HEK293 (cell line): ENCODE measurements at regions not wholly inside any gene's neighbourhood (a gene's known extent, or its start where the extent isn't known, plus 50 kb on each side); places are given as distances from the start of the nearest gene placed in this dataset.

Experiments used
- CTCF ChIA-PET: fragments of 350-600 bp; formaldehyde crosslinking; extraction: SDS; loops from one replicate; lab custom pipeline; 2021; ENCODE audit warnings: antibody characterized with exemption; lab: Yijun Ruan, JAX
- POLR2A ChIA-PET: fragments of 300-600 bp; formaldehyde crosslinking; extraction: SDS; loops from one replicate; lab custom pipeline; 2020; ENCODE audit warnings: antibody characterized with exemption, inconsistent platforms; lab: Yijun Ruan, JAX
- H3K27ac ChIP-seq: fragments of 200-500 bp; sonication (Bioruptor generic); 2 replicates; pipeline ENCODE4 v1.5.1; 2014; ENCODE audit warnings: low read depth, low read length, control low read depth, inconsistent platforms; ENCODE audit errors: extremely low read depth
- H3K36me3 ChIP-seq, 2 experiments: fragments of 200-500 bp in 1 of 2; sonication (Bioruptor generic) in 1 of 2; 1 replicate in 1 of 2; 2 replicates in 1 of 2; pipeline ENCODE4 v1.5.1; 2014 to 2017; ENCODE audit warnings: inconsistent platforms in 2 of 2, low read length in 2 of 2; ENCODE audit not compliant: control insufficient read depth in 2 of 2, insufficient read depth in 1 of 2
- H3K4me1 ChIP-seq: fragments of 200-500 bp; sonication (Bioruptor generic); 2 replicates; pipeline ENCODE4 v1.5.1; 2014; ENCODE audit warnings: mild to moderate bottlenecking, low read length, inconsistent platforms; ENCODE audit not compliant: control insufficient read depth, insufficient read depth
- H3K4me3 ChIP-seq: 2 replicates; pipeline ENCODE4 v1.5.1; 2011; ENCODE audit warnings: low read depth, mild to moderate bottlenecking, control low read depth, low read length, moderate library complexity
- H3K9me3 ChIP-seq: fragments of 200-500 bp; sonication (Bioruptor generic); 2 replicates; pipeline ENCODE4 v1.5.1; 2014; ENCODE audit warnings: low read depth, low read length, inconsistent platforms; ENCODE audit not compliant: control insufficient read depth, insufficient read depth
- FEZF1 ChIP-seq: fragments of 450-650 bp; formaldehyde crosslinking; IDR thresholded peaks from 2 replicates; pipeline ENCODE4 v1.5.1; 2016; ENCODE audit warnings: missing biosample characterization, missing genetic modification characterization
- HOXC10 ChIP-seq: sonication (generic); formaldehyde crosslinking; IDR thresholded peaks from 2 replicates; pipeline ENCODE4 v1.8.1; 2023; ENCODE audit warnings: mild to moderate bottlenecking, missing genetic modification reagents
- KLF1 ChIP-seq: fragments of 450-650 bp; formaldehyde crosslinking; IDR thresholded peaks from 2 replicates; pipeline ENCODE4 v1.5.1; 2016; ENCODE audit warnings: missing biosample characterization, missing genetic modification characterization
- KLF16 ChIP-seq: fragments of 450-650 bp; formaldehyde crosslinking; IDR thresholded peaks from 2 replicates; pipeline ENCODE4 v1.5.1; 2017; ENCODE audit warnings: missing biosample characterization, missing genetic modification characterization
- ZBTB11 ChIP-seq: fragments of 450-650 bp; formaldehyde crosslinking; conservative IDR thresholded peaks from 2 replicates; pipeline ENCODE4 v1.5.1; 2016; ENCODE audit warnings: low read depth, missing biosample characterization, missing genetic modification characterization
- ZBTB7A ChIP-seq: fragments of 450-650 bp; formaldehyde crosslinking; IDR thresholded peaks from 2 replicates; pipeline ENCODE4 v1.5.1; 2016; ENCODE audit warnings: low read depth, missing biosample characterization, missing genetic modification characterization
- ZNF133 ChIP-seq: fragments of 450-650 bp; formaldehyde crosslinking; IDR thresholded peaks from 2 replicates; pipeline ENCODE4 v1.5.1; 2016; ENCODE audit warnings: missing biosample characterization, missing genetic modification characterization
- ZNF146 ChIP-seq: fragments of 450-650 bp; formaldehyde crosslinking; IDR thresholded peaks from 2 replicates; pipeline ENCODE4 v1.5.1; 2016; ENCODE audit warnings: missing biosample characterization, missing genetic modification characterization
- ZNF202 ChIP-seq: fragments of 450-650 bp; formaldehyde crosslinking; IDR thresholded peaks from 2 replicates; pipeline ENCODE4 v1.5.1; 2016; ENCODE audit warnings: missing biosample characterization, missing genetic modification characterization, borderline replicate concordance
- ZNF211 ChIP-seq: fragments of 450-650 bp; formaldehyde crosslinking; IDR thresholded peaks from 2 replicates; pipeline ENCODE4 v1.5.1; 2016; ENCODE audit warnings: low read depth, missing biosample characterization, missing genetic modification characterization
- ZNF24 ChIP-seq: fragments of 450-650 bp; formaldehyde crosslinking; IDR thresholded peaks from 2 replicates; pipeline ENCODE4 v1.5.1; 2016; ENCODE audit warnings: missing biosample characterization, missing genetic modification characterization
- ZNF274 ChIP-seq, 2 experiments: fragments of 200-500 bp in 1 of 2; fragments of 450-650 bp in 1 of 2; sonication (Bioruptor generic) in 1 of 2; formaldehyde crosslinking in 1 of 2; IDR thresholded peaks; 2 replicates each; pipeline versions ENCODE4 v1.5.1 to v1.6.1; 2014 to 2016; ENCODE audit warnings: borderline replicate concordance in 1 of 2, inconsistent platforms in 1 of 2, low read length in 1 of 2, missing biosample characterization in 1 of 2, missing genetic modification characterization in 1 of 2
- ZNF366 ChIP-seq: fragments of 450-650 bp; formaldehyde crosslinking; conservative IDR thresholded peaks from 2 replicates; pipeline ENCODE4 v1.5.1; 2016; ENCODE audit warnings: missing biosample characterization, missing genetic modification characterization
- ZNF37A ChIP-seq: fragments of 450-650 bp; IDR thresholded peaks from 2 replicates; pipeline ENCODE4 v1.5.1; 2018; ENCODE audit warnings: missing biosample characterization, missing genetic modification characterization
- ZNF416 ChIP-seq: fragments of 450-650 bp; formaldehyde crosslinking; IDR thresholded peaks from 2 replicates; pipeline ENCODE4 v1.5.1; 2016; ENCODE audit warnings: missing biosample characterization, missing genetic modification characterization
- ZNF514 ChIP-seq: fragments of 450-650 bp; formaldehyde crosslinking; IDR thresholded peaks from 2 replicates; pipeline ENCODE4 v1.5.1; 2016; ENCODE audit warnings: missing biosample characterization, missing genetic modification characterization
- ZNF549 ChIP-seq: fragments of 450-650 bp; IDR thresholded peaks from 2 replicates; pipeline ENCODE4 v1.5.1; 2018; ENCODE audit warnings: missing biosample characterization, missing genetic modification characterization, mild to moderate bottlenecking, inconsistent platforms, moderate library complexity
- ZNF670 ChIP-seq: fragments of 450-650 bp; formaldehyde crosslinking; IDR thresholded peaks from 2 replicates; pipeline ENCODE4 v1.5.1; 2016; ENCODE audit warnings: missing biosample characterization, missing genetic modification characterization, low read depth
- ZNF792 ChIP-seq: fragments of 450-650 bp; formaldehyde crosslinking; IDR thresholded peaks from 2 replicates; pipeline ENCODE4 v1.5.1; 2016; ENCODE audit warnings: missing biosample characterization, missing genetic modification characterization
- ZSCAN18 ChIP-seq: fragments of 450-650 bp; formaldehyde crosslinking; IDR thresholded peaks from 2 replicates; pipeline ENCODE4 v1.5.1; 2016; ENCODE audit warnings: missing biosample characterization, missing genetic modification characterization
- ZSCAN30 ChIP-seq: fragments of 450-650 bp; IDR thresholded peaks from 2 replicates; pipeline ENCODE4 v1.5.1; 2018; ENCODE audit warnings: missing biosample characterization, mild to moderate bottlenecking, missing genetic modification characterization, moderate library complexity
- TF ChIP-seq, protein P1 (sequence below): fragments of 450-650 bp; formaldehyde crosslinking; IDR thresholded peaks from 2 replicates; pipeline ENCODE4 v1.5.1; 2016; ENCODE audit warnings: missing biosample characterization, missing genetic modification characterization

GRCh38 chr14:106500571-106500970, 974.2 kb downstream of the TMEM121 start:
- no peak overlapping the region for H3K4me3 ChIP-seq
- no peaks in the 10 kb centered on the region for H3K4me1 ChIP-seq
- H3K36me3 ChIP-seq: no peaks in the 10 kb centered on the region
- TF ChIP-seq ZNF211 (tag by site-specific recombination) (no peak), ZNF366 (tag by site-specific recombination) (peak; percentile 57)
- TF ChIP-seq, all 188 proteins: peak for 1
- ChIA-PET POLR2A (no interaction called here), CTCF (no interaction called here)
- Histone ChIP-seq H3K9me3 (no peaks in the 10 kb centered on the region; the same call in none of the 2 replicates), H3K27ac (no peak overlapping the region)

- H3K27ac ChIP-seq: no peak overlapping the region
- no peak overlapping the region for H3K4me3 ChIP-seq
- ChIA-PET POLR2A (no interaction called here), CTCF (interaction anchor here (0.7 to 1.6 kb wide), 4 partner anchors 10 to 92 kb away, joined by 3 to 5 read pairs (median 3); no protein-coding TSS in a partner anchor)
- H3K9me3 ChIP-seq: no peaks in the 10 kb centered on the region; the same call in none of the 2 replicates
- no peaks in the 10 kb centered on the region for H3K4me1 ChIP-seq
- H3K36me3 ChIP-seq: no peaks in the 10 kb centered on the region
- no peak for TF ChIP-seq ZNF792 (tag by site-specific recombination)
- TF ChIP-seq ZNF37A (tag by site-specific recombination): no peak
- no peak for TF ChIP-seq FEZF1 (tag by site-specific recombination)
- TF ChIP-seq, protein P1, sequence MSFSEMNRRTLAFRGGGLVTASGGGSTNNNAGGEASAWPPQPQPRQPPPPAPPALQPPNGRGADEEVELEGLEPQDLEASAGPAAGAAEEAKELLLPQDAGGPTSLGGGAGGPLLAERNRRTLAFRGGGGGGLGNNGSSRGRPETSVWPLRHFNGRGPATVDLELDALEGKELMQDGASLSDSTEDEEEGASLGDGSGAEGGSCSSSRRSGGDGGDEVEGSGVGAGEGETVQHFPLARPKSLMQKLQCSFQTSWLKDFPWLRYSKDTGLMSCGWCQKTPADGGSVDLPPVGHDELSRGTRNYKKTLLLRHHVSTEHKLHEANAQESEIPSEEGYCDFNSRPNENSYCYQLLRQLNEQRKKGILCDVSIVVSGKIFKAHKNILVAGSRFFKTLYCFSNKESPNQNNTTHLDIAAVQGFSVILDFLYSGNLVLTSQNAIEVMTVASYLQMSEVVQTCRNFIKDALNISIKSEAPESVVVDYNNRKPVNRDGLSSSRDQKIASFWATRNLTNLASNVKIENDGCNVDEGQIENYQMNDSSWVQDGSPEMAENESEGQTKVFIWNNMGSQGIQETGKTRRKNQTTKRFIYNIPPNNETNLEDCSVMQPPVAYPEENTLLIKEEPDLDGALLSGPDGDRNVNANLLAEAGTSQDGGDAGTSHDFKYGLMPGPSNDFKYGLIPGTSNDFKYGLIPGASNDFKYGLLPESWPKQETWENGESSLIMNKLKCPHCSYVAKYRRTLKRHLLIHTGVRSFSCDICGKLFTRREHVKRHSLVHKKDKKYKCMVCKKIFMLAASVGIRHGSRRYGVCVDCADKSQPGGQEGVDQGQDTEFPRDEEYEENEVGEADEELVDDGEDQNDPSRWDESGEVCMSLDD (tag by site-specific recombination): no peak
- no peak for TF ChIP-seq ZNF146 (tag by site-specific recombination)
- no peak for TF ChIP-seq ZSCAN30 (tag by site-specific recombination)
- no peak for TF ChIP-seq ZNF514 (tag by site-specific recombination)
- no peak for TF ChIP-seq ZNF416 (tag by site-specific recombination)
- no peak for TF ChIP-seq KLF1 (tag by site-specific recombination)
- no peak for TF ChIP-seq ZBTB11 (tag by site-specific recombination)
- TF ChIP-seq ZNF133: no peak
- TF ChIP-seq KLF16 (tag by site-specific recombination): no peak
- TF ChIP-seq HOXC10 (CRISPR knock-in tag): no peak
- no peak for TF ChIP-seq ZNF274 (IDR thresholded peaks at IDR 0.05; ENCODE audit: low read length)
- TF ChIP-seq ZNF274 (tag by site-specific recombination; IDR thresholded peaks at IDR 0.05; ENCODE audit: borderline replicate concordance): no peak
- no peak for TF ChIP-seq ZBTB7A (tag by site-specific recombination)
- no peak for TF ChIP-seq ZNF670 (tag by site-specific recombination)
- TF ChIP-seq ZNF549: no peak
- TF ChIP-seq ZNF202 (tag by site-specific recombination): no peak
- no peak for TF ChIP-seq ZSCAN18 (tag by site-specific recombination)
- TF ChIP-seq ZNF24: no peak
Measured at GRCh38 chr14:106501898-106502297, 975.5 kb downstream of the TMEM121 start.
